SK-N-SH (cell line): ENCODE measurements at regions not wholly inside any gene's neighbourhood (a gene's known extent, or its start where the extent isn't known, plus 50 kb on each side); places are given as distances from the start of the nearest gene placed in this dataset.

Source experiments
- CTCF ChIA-PET: fragments of 300-600, 350-600 bp; formaldehyde crosslinking; extraction: SDS; loops from one replicate; lab custom pipeline; 2021; lab: Yijun Ruan, JAX
- POLR2A ChIA-PET: fragments of 350-600 bp; sonication (Branson Sonifier 250); formaldehyde crosslinking; extraction: SDS; loops from one replicate; lab custom pipeline; 2020; ENCODE audit warnings: antibody characterized with exemption, inconsistent platforms; lab: Yijun Ruan, JAX
- DNase-seq: peaks from one replicate; pipeline ENCODE4 v3.0.0; 2012
- H2AFZ ChIP-seq: fragments of 200-600 bp; sonication (generic); 2 replicates; pipeline ENCODE4 v1.8.1; 2016; ENCODE audit warnings: antibody characterized with exemption, mild to moderate bottlenecking, low read depth
- H3F3A ChIP-seq: fragments of 200-600 bp; sonication (generic); replicated peaks from 2 replicates; pipeline ENCODE3; 2016; ENCODE audit warnings: antibody characterized with exemption, mild to moderate bottlenecking; ENCODE audit not compliant: insufficient read depth
- H3K27ac ChIP-seq, 2 experiments: fragments of 200-500 bp in 1 of 2; fragments of 200-600 bp in 1 of 2; sonication (Bioruptor generic) in 1 of 2; sonication (generic), shearing (Covaris generic) in 1 of 2; 2 replicates each; pipeline versions ENCODE4 v1.5.1 to v1.6.1; 2014 to 2016; ENCODE audit warnings: low read depth in 2 of 2, inconsistent platforms in 1 of 2, low read length in 1 of 2, mild to moderate bottlenecking in 1 of 2, mixed read lengths in 1 of 2
- H3K27me3 ChIP-seq: fragments of 200-600 bp; sonication (generic), shearing (Covaris generic); 2 replicates; pipeline ENCODE4 v1.6.1; 2016; ENCODE audit warnings: mixed run types; ENCODE audit not compliant: insufficient read depth
- H3K36me3 ChIP-seq, 2 experiments: fragments of 200-500 bp in 1 of 2; fragments of 200-600 bp in 1 of 2; sonication (Bioruptor generic) in 1 of 2; sonication (generic) in 1 of 2; replicated peaks in 1 of 2; 2 replicates each; pipeline versions ENCODE3 to v1.5.1; 2014 to 2016; ENCODE audit warnings: low read length in 1 of 2, mild to moderate bottlenecking in 1 of 2; ENCODE audit not compliant: insufficient read depth in 2 of 2, control insufficient read depth in 1 of 2
- H3K4me1 ChIP-seq, 2 experiments: fragments of 200-500 bp in 1 of 2; fragments of 200-600 bp in 1 of 2; sonication (Bioruptor generic) in 1 of 2; sonication (generic), shearing (Covaris generic) in 1 of 2; 2 replicates each; pipeline versions ENCODE4 v1.5.1 to v1.6.1; 2014 to 2016; ENCODE audit warnings: low read depth in 1 of 2, low read length in 1 of 2, mixed run types in 1 of 2; ENCODE audit not compliant: insufficient read depth in 2 of 2, control insufficient read depth in 1 of 2
- H3K4me2 ChIP-seq: fragments of 200-600 bp; sonication (generic), shearing (Covaris generic); 2 replicates; pipeline ENCODE4 v1.6.1; 2017; ENCODE audit warnings: mixed run types
- H3K4me3 ChIP-seq, 2 experiments: fragments of 200-500 bp in 1 of 2; fragments of 200-600 bp in 1 of 2; sonication (Bioruptor generic) in 1 of 2; sonication (generic), shearing (Covaris generic) in 1 of 2; 2 replicates each; pipeline versions ENCODE4 v1.5.1 to v1.8.1; 2014 to 2016; ENCODE audit warnings: low read depth in 2 of 2, inconsistent platforms in 1 of 2, low read length in 1 of 2, mild to moderate bottlenecking in 1 of 2, mixed read lengths in 1 of 2, moderate library complexity in 1 of 2
- H3K79me2 ChIP-seq: fragments of 200-600 bp; sonication (generic); 2 replicates; pipeline ENCODE4 v1.8.1; 2017; ENCODE audit warnings: mild to moderate bottlenecking; ENCODE audit not compliant: insufficient read depth
- H3K9ac ChIP-seq: fragments of 200-600 bp; sonication (generic); 2 replicates; pipeline ENCODE4 v1.6.1; 2017; ENCODE audit warnings: mixed run types
- H3K9me2 ChIP-seq: fragments of 200-600 bp; sonication (generic); 2 replicates; pipeline ENCODE4 v1.6.1; 2017; ENCODE audit warnings: mixed run types
- H3K9me3 ChIP-seq: fragments of 200-600 bp; sonication (generic); 2 replicates; pipeline ENCODE4 v1.6.1; 2017; ENCODE audit warnings: mixed run types, mild to moderate bottlenecking, moderate library complexity
- H4K20me1 ChIP-seq: fragments of 200-600 bp; sonication (generic); 2 replicates; pipeline ENCODE4 v1.6.1; 2017; ENCODE audit warnings: mild to moderate bottlenecking, mixed run types; ENCODE audit not compliant: insufficient read depth
- CHD2 ChIP-seq: fragments of 150-350 bp; IDR thresholded peaks from 2 replicates; pipeline ENCODE4 v1.6.1; 2018; ENCODE audit warnings: low read length; ENCODE audit not compliant: partially characterized antibody
- ELF1 ChIP-seq: IDR thresholded peaks from 2 replicates; pipeline ENCODE4 v1.4.0; 2012
- EP300 ChIP-seq, 2 experiments: IDR thresholded peaks; 2 replicates each; pipeline versions ENCODE4 v1.4.0 to v1.6.1; 2012; ENCODE audit warnings: borderline replicate concordance in 1 of 2, low read depth in 1 of 2, low read length in 1 of 2
- EZH2phosphoT487 ChIP-seq: fragments of 200-600 bp; sonication (generic); IDR thresholded peaks from 2 replicates; pipeline ENCODE4 v1.6.1; 2017; ENCODE audit warnings: low read depth, mixed run types, mild to moderate bottlenecking, antibody characterized with exemption, moderate library complexity, borderline replicate concordance
- FOSL2 ChIP-seq: IDR thresholded peaks from 2 replicates; pipeline ENCODE4 v1.4.0; 2012; ENCODE audit warnings: low read depth, mild to moderate bottlenecking, moderate library complexity, borderline replicate concordance
- GABPA ChIP-seq: IDR thresholded peaks from 2 replicates; pipeline ENCODE4 v1.4.0; 2012; ENCODE audit warnings: low read depth, mild to moderate bottlenecking
- GATA2 ChIP-seq: sonication (generic); formaldehyde crosslinking; IDR thresholded peaks from 2 replicates; pipeline ENCODE4 v1.5.0; 2020; ENCODE audit warnings: mild to moderate bottlenecking, missing genetic modification reagents
- JUND ChIP-seq: IDR thresholded peaks from 2 replicates; pipeline ENCODE4 v1.4.0; 2012
- MAX ChIP-seq: IDR thresholded peaks from 2 replicates; pipeline ENCODE4 v1.4.0; 2012; ENCODE audit warnings: low read depth
- MEF2A ChIP-seq: IDR thresholded peaks from 2 replicates; pipeline ENCODE4 v1.4.0; 2012; ENCODE audit warnings: low read depth, borderline replicate concordance
- MXI1 ChIP-seq: IDR thresholded peaks from 2 replicates; pipeline ENCODE4 v1.6.1; 2012; ENCODE audit warnings: mild to moderate bottlenecking, low read depth, low read length, improper control_type of control experiment
- NFIC ChIP-seq: IDR thresholded peaks from 2 replicates; pipeline ENCODE4 v1.4.0; 2012; ENCODE audit warnings: borderline replicate concordance
- PBX3 ChIP-seq: IDR thresholded peaks from 2 replicates; pipeline ENCODE4; 2012
- POLR2AphosphoS5 ChIP-seq: IDR thresholded peaks from 2 replicates; pipeline ENCODE4 v1.6.1; 2012; ENCODE audit warnings: low read depth, low read length
- RAD21 ChIP-seq: IDR thresholded peaks from 2 replicates; pipeline ENCODE4 v1.6.1; 2012; ENCODE audit warnings: mild to moderate bottlenecking, low read length
- RCOR1 ChIP-seq: fragments of 150-350 bp; IDR thresholded peaks from 2 replicates; pipeline ENCODE4 v1.6.1; 2017; ENCODE audit warnings: antibody characterized with exemption, low read length
- REST ChIP-seq: IDR thresholded peaks from 2 replicates; pipeline ENCODE4 v1.6.1; 2012; ENCODE audit warnings: mild to moderate bottlenecking, low read depth, low read length, moderate library complexity
- RXRA ChIP-seq: IDR thresholded peaks from 2 replicates; pipeline ENCODE4 v1.4.0; 2012; ENCODE audit warnings: low read depth, mild to moderate bottlenecking, borderline replicate concordance
- SIN3A ChIP-seq: IDR thresholded peaks from 2 replicates; pipeline ENCODE4 v1.6.1; 2012; ENCODE audit warnings: low read depth, mild to moderate bottlenecking, low read length, moderate library complexity, borderline replicate concordance
- SMC3 ChIP-seq: IDR thresholded peaks from 2 replicates; pipeline ENCODE4 v1.6.1; 2012; ENCODE audit warnings: low read depth, low read length, improper control_type of control experiment
- TAF1 ChIP-seq: IDR thresholded peaks from 2 replicates; pipeline ENCODE4 v1.6.1; 2012; ENCODE audit warnings: low read depth, mild to moderate bottlenecking, low read length, moderate library complexity, borderline replicate concordance
- TCF12 ChIP-seq: IDR thresholded peaks from 2 replicates; pipeline ENCODE4 v1.4.0; 2012
- USF1 ChIP-seq: IDR thresholded peaks from 2 replicates; pipeline ENCODE4 v1.4.0; 2012; ENCODE audit warnings: low read depth, borderline replicate concordance
- USF2 ChIP-seq: fragments of 150-350 bp; IDR thresholded peaks from 2 replicates; pipeline ENCODE4 v1.6.1; 2017; ENCODE audit warnings: antibody characterized with exemption, low read length, low read depth, borderline replicate concordance
- WGBS: methylation state at CpG from one replicate; pipeline ENCODE4 v1.1.6; 2017; ENCODE audit warnings: low lambda C conversion rate; 5-methylcytosine and 5-hydroxymethylcytosine counted together

- TF ChIP-seq TAF1 (no peak), RXRA (no peak), PBX3 (no peak), RAD21 (no peak), USF1 (no peak), MAX (no peak), USF2 (no peak), JUND (no peak), MXI1 (no peak), TCF12 (no peak), SMC3 (no peak), EP300 (IDR thresholded peaks at IDR 0.05; ENCODE audit: borderline replicate concordance in 1 of 2, low read depth in 1 of 2, low read length in 1 of 2) (no peak)
- Histone ChIP-seq H3K9me3 (no peaks in the 10 kb centered on the region), H3K27ac (no peak overlapping the region), H3K9ac (no peak overlapping the region), H4K20me1 (no peaks in the 10 kb centered on the region), H3K4me3 (no peak overlapping the region), H3F3A (no peaks in the 10 kb centered on the region), H3K4me2 (no peak overlapping the region), H3K4me1 (no peaks in the 10 kb centered on the region), H3K79me2 (no peaks in the 10 kb centered on the region), H2AFZ (no peak overlapping the region), H3K36me3 (no peaks in the 10 kb centered on the region), H3K9me2 (no peaks in the 10 kb centered on the region), H3K27me3 (no peaks in the 10 kb centered on the region)
- WGBS, result 71% methylated on average over 3 of the region's 3 CpGs
- ChIA-PET POLR2A (no interaction called here), CTCF (no interaction called here)
- DNase-seq, result no peak
These were observed 119.4 kb upstream of the PLEKHA5 start for GRCh38 chr12:19010087-19010486.

- Histone ChIP-seq H4K20me1 (no peaks in the 10 kb centered on the region), H3F3A (no peaks in the 10 kb centered on the region), H3K79me2 (no peaks in the 10 kb centered on the region), H2AFZ (no peak overlapping the region), H3K4me3 (no peak overlapping the region), H3K27me3 (no peaks in the 10 kb centered on the region), H3K9ac (no peak overlapping the region), H3K4me2 (no peak overlapping the region), H3K9me2 (no peaks in the 10 kb centered on the region), H3K4me1 (no peaks in the 10 kb centered on the region), H3K36me3 (no peaks in the 10 kb centered on the region), H3K9me3 (no peaks in the 10 kb centered on the region), H3K27ac (no peak overlapping the region)
- no peak for DNase-seq
- 89% methylated on average over 9 of the region's 10 CpGs for WGBS
- ChIA-PET CTCF (interaction anchor here (1.0 kb wide), 1 partner anchor 18 kb away, joined by 3 read pairs; no protein-coding TSS in a partner anchor), POLR2A (no interaction called here)
- TF ChIP-seq RCOR1 (no peak), GATA2 (CRISPR knock-in tag) (no peak), SIN3A (no peak), TCF12 (no peak), EZH2phosphoT487 (no peak), POLR2AphosphoS5 (no peak), CHD2 (no peak), FOSL2 (no peak), USF2 (no peak), NFIC (no peak), ELF1 (no peak), REST (no peak), JUND (no peak), MEF2A (no peak), GABPA (no peak)
These were observed 118.8 kb upstream of the PLEKHA5 start for GRCh38 chr12:19010726-19011125.
